IMR-90 (cell line): ENCODE measurements at regions not wholly inside any gene's neighbourhood (a gene's known extent, or its start where the extent isn't known, plus 50 kb on each side); places are given as distances from the start of the nearest gene placed in this dataset.

Experiments
- ATAC-seq: fragments of 200-7000 bp; cut with Tn5 transposase; 2 replicates; pipeline ENCODE4 v1.9.1; 2020; ENCODE audit warnings: low read depth, mild to moderate bottlenecking, moderate library complexity
- BruUV-seq: library from RNA; stranded (reverse); fragments of 400-500 nt; replicated peaks from 2 replicates; lab custom pipeline; 2021; lab: Mats Ljungman, UMichigan
- CTCF ChIA-PET: fragments of 300-600 bp; formaldehyde crosslinking; extraction: SDS; loops from one replicate; lab custom pipeline; 2021; ENCODE audit warnings: antibody characterized with exemption; lab: Yijun Ruan, JAX
- POLR2A ChIA-PET: fragments of 300-600 bp; sonication (Branson Sonifier 250); formaldehyde crosslinking; loops from one replicate; lab custom pipeline; 2022; ENCODE audit warnings: antibody characterized with exemption; ENCODE audit not compliant: unreplicated experiment; lab: Charles Lee
- DNase-seq: peaks from one replicate; pipeline ENCODE4 v3.0.0; 2013
- H2AFZ ChIP-seq: replicated peaks from 2 replicates; pipeline ENCODE3; 2013; ENCODE audit warnings: low read length, mild to moderate bottlenecking; ENCODE audit not compliant: poor library complexity
- H2AK5ac ChIP-seq: 2 replicates; pipeline ENCODE4 v1.6.1; 2013; ENCODE audit warnings: low read depth, low read length, inconsistent platforms
- H2AK9ac ChIP-seq: replicated peaks from 2 replicates; pipeline ENCODE3; 2013; ENCODE audit warnings: mild to moderate bottlenecking, low read depth, low read length, moderate library complexity; ENCODE audit not compliant: poor library complexity
- H2BK120ac ChIP-seq: 2 replicates; pipeline ENCODE4 v1.6.1; 2013; ENCODE audit warnings: low read depth, low read length, inconsistent platforms
- H2BK15ac ChIP-seq: 3 replicates; pipeline ENCODE4 v1.6.1; 2013; ENCODE audit warnings: low read depth, low read length, inconsistent platforms
- H2BK20ac ChIP-seq: 2 replicates; pipeline ENCODE4 v1.6.1; 2013; ENCODE audit warnings: low read depth, mild to moderate bottlenecking, inconsistent platforms, low read length, moderate library complexity
- H2BK5ac ChIP-seq: 2 replicates; pipeline ENCODE4 v1.6.1; 2013; ENCODE audit warnings: mild to moderate bottlenecking, low read depth, low read length, inconsistent platforms; ENCODE audit not compliant: poor library complexity, severe bottlenecking
- H3K14ac ChIP-seq: replicated peaks from 2 replicates; pipeline ENCODE4 v1.6.1; 2013; ENCODE audit warnings: low read depth, low read length, inconsistent platforms
- H3K18ac ChIP-seq: 2 replicates; pipeline ENCODE4 v1.6.1; 2013; ENCODE audit warnings: low read depth, low read length, control low read depth
- H3K23ac ChIP-seq: 2 replicates; pipeline ENCODE4 v1.6.1; 2013; ENCODE audit warnings: low read depth, low read length, inconsistent platforms
- H3K27ac ChIP-seq: 2 replicates; pipeline ENCODE4 v1.5.1; 2013; ENCODE audit warnings: mild to moderate bottlenecking, control low read depth, low read length; ENCODE audit not compliant: insufficient read depth
- H3K27me3 ChIP-seq: 2 replicates; pipeline ENCODE4 v1.6.1; 2013; ENCODE audit warnings: low read length; ENCODE audit not compliant: control insufficient read depth, insufficient read depth
- H3K36me3 ChIP-seq: 2 replicates; pipeline ENCODE4 v1.6.1; 2013; ENCODE audit warnings: low read length, mixed read lengths; ENCODE audit not compliant: control insufficient read depth, insufficient read depth
- H3K4ac ChIP-seq: 2 replicates; pipeline ENCODE4 v1.6.1; 2013; ENCODE audit warnings: low read depth, low read length, inconsistent platforms
- H3K4me1 ChIP-seq: 2 replicates; pipeline ENCODE4 v1.6.1; 2013; ENCODE audit warnings: low read length, mixed read lengths; ENCODE audit not compliant: control insufficient read depth, insufficient read depth
- H3K4me2 ChIP-seq: 2 replicates; pipeline ENCODE4 v1.6.1; 2013; ENCODE audit warnings: low read depth, mild to moderate bottlenecking, control low read depth, low read length, moderate library complexity
- H3K4me3 ChIP-seq: 2 replicates; pipeline ENCODE4 v1.5.1; 2013; ENCODE audit warnings: low read depth, mild to moderate bottlenecking, control low read depth, low read length, moderate library complexity; ENCODE audit not compliant: insufficient read depth
- H3K56ac ChIP-seq: 2 replicates; pipeline ENCODE4 v1.6.1; 2013; ENCODE audit warnings: low read length, inconsistent platforms; ENCODE audit not compliant: insufficient read depth; ENCODE audit errors: extremely low read depth
- H3K79me1 ChIP-seq, 2 experiments: 2 replicates each; pipeline ENCODE4 v1.6.1; 2013; ENCODE audit warnings: low read length in 2 of 2, inconsistent platforms in 1 of 2, low read depth in 1 of 2
- H3K9ac ChIP-seq: 2 replicates; pipeline ENCODE4 v1.6.1; 2013; ENCODE audit warnings: low read depth, low read length, control low read depth
- H3K9me1 ChIP-seq: 2 replicates; pipeline ENCODE4 v1.6.1; 2013; ENCODE audit warnings: low read length, inconsistent platforms; ENCODE audit not compliant: insufficient read depth
- H3K9me3 ChIP-seq: 2 replicates; pipeline ENCODE4 v1.6.1; 2013; ENCODE audit warnings: low read length; ENCODE audit not compliant: control insufficient read depth, insufficient read depth
- H4K20me1 ChIP-seq: 2 replicates; pipeline ENCODE4 v1.6.1; 2013; ENCODE audit warnings: low read length, inconsistent platforms; ENCODE audit not compliant: insufficient read depth
- H4K5ac ChIP-seq: 2 replicates; pipeline ENCODE4 v1.6.1; 2013; ENCODE audit warnings: mild to moderate bottlenecking, low read depth, low read length, control low read depth
- H4K8ac ChIP-seq, 2 experiments: 2 replicates each; pipeline ENCODE4 v1.6.1; 2013; ENCODE audit warnings: low read depth in 2 of 2, low read length in 2 of 2, control low read depth in 1 of 2, inconsistent platforms in 1 of 2
- H4K91ac ChIP-seq: 2 replicates; pipeline ENCODE4 v1.6.1; 2013; ENCODE audit warnings: low read depth, low read length, inconsistent platforms; ENCODE audit not compliant: insufficient read depth
- BHLHE40 ChIP-seq: fragments of 150-350 bp; IDR thresholded peaks from 2 replicates; pipeline ENCODE4 v1.6.1; 2016; ENCODE audit warnings: mild to moderate bottlenecking, low read depth, low read length
- CEBPB ChIP-seq: IDR thresholded peaks from 2 replicates; pipeline ENCODE4 v1.6.1; 2012; ENCODE audit warnings: low read depth, low read length, improper control_type of control experiment
- CHD1 ChIP-seq: IDR thresholded peaks from 2 replicates; pipeline ENCODE4 v1.6.1; 2012; ENCODE audit warnings: low read depth, low read length, improper control_type of control experiment
- CTCF ChIP-seq: conservative IDR thresholded peaks from 2 replicates; pipeline ENCODE4 v1.5.1; 2012; ENCODE audit warnings: mild to moderate bottlenecking, low read depth, low read length, improper control_type of control experiment
- ELK1 ChIP-seq: fragments of 150-350 bp; IDR thresholded peaks from 2 replicates; pipeline ENCODE4 v1.6.1; 2016; ENCODE audit warnings: low read depth, mild to moderate bottlenecking, low read length, moderate library complexity, borderline replicate concordance
- FOS ChIP-seq: fragments of 150-350 bp; IDR thresholded peaks from 2 replicates; pipeline ENCODE4 v1.6.1; 2016; ENCODE audit warnings: low read depth, low read length
- MAFK ChIP-seq: IDR thresholded peaks from 2 replicates; pipeline ENCODE4 v1.6.1; 2012; ENCODE audit warnings: low read depth, low read length, improper control_type of control experiment
- MAZ ChIP-seq: IDR thresholded peaks from 2 replicates; pipeline ENCODE4 v1.6.1; 2012; ENCODE audit warnings: low read depth, mild to moderate bottlenecking, low read length, improper control_type of control experiment, moderate library complexity, borderline replicate concordance
- MXI1 ChIP-seq: IDR thresholded peaks from 2 replicates; pipeline ENCODE4 v1.6.1; 2012; ENCODE audit warnings: low read depth, mild to moderate bottlenecking, low read length, moderate library complexity, borderline replicate concordance
- NFE2L2 ChIP-seq: fragments of 150-350 bp; IDR thresholded peaks from 2 replicates; pipeline ENCODE4 v1.6.1; 2016; ENCODE audit warnings: low read depth, mild to moderate bottlenecking, low read length
- POLR2A ChIP-seq: IDR thresholded peaks from 2 replicates; pipeline ENCODE4 v1.6.1; 2012; ENCODE audit warnings: mild to moderate bottlenecking, low read depth, low read length
- RAD21 ChIP-seq: IDR thresholded peaks from 2 replicates; pipeline ENCODE4 v1.6.1; 2012; ENCODE audit warnings: low read length, improper control_type of control experiment
- RCOR1 ChIP-seq: IDR thresholded peaks from 2 replicates; pipeline ENCODE4 v1.6.1; 2012; ENCODE audit warnings: mild to moderate bottlenecking, low read length, improper control_type of control experiment; ENCODE audit not compliant: insufficient replicate concordance
- RFX5 ChIP-seq: IDR thresholded peaks from 2 replicates; pipeline ENCODE4 v1.8.0; 2012; ENCODE audit warnings: low read depth, mild to moderate bottlenecking, low read length, moderate library complexity
- SMC3 ChIP-seq: fragments of 150-350 bp; IDR thresholded peaks from 2 replicates; pipeline ENCODE4 v1.6.1; 2016; ENCODE audit warnings: low read depth, mild to moderate bottlenecking, antibody characterized with exemption, low read length, moderate library complexity
- USF2 ChIP-seq: fragments of 150-350 bp; IDR thresholded peaks from 2 replicates; pipeline ENCODE4 v1.6.1; 2017; ENCODE audit warnings: mild to moderate bottlenecking, antibody characterized with exemption, low read length, low read depth
- WGBS, 2 experiments: methylation state at CpG; one replicate each; pipeline versions ENCODE4 v1.1.5 to v1.1.7; 2013; ENCODE audit warnings: missing lambda C conversion rate in 2 of 2; ENCODE audit not compliant: insufficient read length in 1 of 2; ENCODE audit errors: extremely low coverage in 2 of 2; 5-methylcytosine and 5-hydroxymethylcytosine counted together
- dilution Hi-C: fragments of 300-500 bp; cut with HindIII; formaldehyde crosslinking; loops from one replicate; pipeline ENCODE4 v1.14.3; 2018; ENCODE audit warnings: low sequenced_read_pairs; ENCODE audit not compliant: unreplicated experiment
- in situ Hi-C: fragments of 300-500 bp; cut with MboI; formaldehyde crosslinking; loops from 3 replicates; pipeline ENCODE4 v1.14.3; 2019; ENCODE audit warnings: low sequenced_read_pairs, inconsistent platforms, mixed read lengths
- intact Hi-C: fragments of 100-400 bp; cut with micrococcal nuclease; formaldehyde crosslinking; loops from 2 replicates; pipeline ENCODE4 v1.10.0; 2022

GRCh38 chr12:115491511-115492250 lies 785.8 kb downstream of the MED13L start:
- in situ Hi-C loops (no loop called here), intact Hi-C loops (no loop called here), dilution Hi-C loops (no loop called here)
- H3K56ac ChIP-seq = no peak overlapping the region
- no peak overlapping the region for H3K4ac ChIP-seq
- no peak overlapping the region for H3K23ac ChIP-seq
- DNase-seq (no peak), ATAC-seq (no peak)
- no TSS peak for BruUV-seq
- H3K18ac ChIP-seq = no peak overlapping the region
- H2AK9ac ChIP-seq = no peak overlapping the region
- no peak overlapping the region for H2AK5ac ChIP-seq
- H3K27ac ChIP-seq = no peak overlapping the region
- H4K5ac ChIP-seq = no peak overlapping the region
- no peak overlapping the region for H4K91ac ChIP-seq
- H2BK5ac ChIP-seq = no peak overlapping the region
- H3K4me2 ChIP-seq = no peak overlapping the region
- no peaks in the 10 kb centered on the region for H4K20me1 ChIP-seq
- POLR2A ChIA-PET = no interaction called here
- H4K8ac ChIP-seq = no peak overlapping the region
- no peak overlapping the region for H3K4me3 ChIP-seq
- TF ChIP-seq CHD1 = no peak
- no peak for TF ChIP-seq CTCF
- no peak for TF ChIP-seq MAZ
- TF ChIP-seq ELK1 = no peak
- no peak for TF ChIP-seq USF2
- TF ChIP-seq NFE2L2 = no peak
- TF ChIP-seq BHLHE40 = no peak
- no peak for TF ChIP-seq POLR2A
- no peak for TF ChIP-seq RFX5
- no peak for TF ChIP-seq SMC3
- TF ChIP-seq CEBPB = no peak
- TF ChIP-seq FOS = no peak
- TF ChIP-seq MXI1 = no peak
- no peak for TF ChIP-seq RCOR1
- TF ChIP-seq MAFK = no peak
- TF ChIP-seq RAD21 = no peak
- no peak overlapping the region for H2BK15ac ChIP-seq
- no peaks in the 10 kb centered on the region for H3K36me3 ChIP-seq
- CTCF ChIA-PET = no interaction called here
- no peak overlapping the region for H2BK20ac ChIP-seq
- no peaks in the 10 kb centered on the region for H3K9me1 ChIP-seq
- H2AFZ ChIP-seq = no peak overlapping the region
- H2BK120ac ChIP-seq = no peak overlapping the region
- no peaks in the 10 kb centered on the region for H3K79me1 ChIP-seq
- peaks cover 10% of the 10 kb centered on the region for H3K27me3 ChIP-seq
- no peaks in the 10 kb centered on the region for H3K9me3 ChIP-seq
- H3K14ac ChIP-seq = no peak overlapping the region
- no peaks in the 10 kb centered on the region for H3K4me1 ChIP-seq
- H3K9ac ChIP-seq = no peak overlapping the region
- no CpG with 5 or more reads among the region's 8 CpGs for WGBS, 2 experiments
